ENCODE measurements at regions not wholly inside any gene's neighbourhood (a gene's known extent, or its start where the extent isn't known, plus 50 kb on each side); places are given as distances from the start of the nearest gene placed in this dataset.

DNA sequence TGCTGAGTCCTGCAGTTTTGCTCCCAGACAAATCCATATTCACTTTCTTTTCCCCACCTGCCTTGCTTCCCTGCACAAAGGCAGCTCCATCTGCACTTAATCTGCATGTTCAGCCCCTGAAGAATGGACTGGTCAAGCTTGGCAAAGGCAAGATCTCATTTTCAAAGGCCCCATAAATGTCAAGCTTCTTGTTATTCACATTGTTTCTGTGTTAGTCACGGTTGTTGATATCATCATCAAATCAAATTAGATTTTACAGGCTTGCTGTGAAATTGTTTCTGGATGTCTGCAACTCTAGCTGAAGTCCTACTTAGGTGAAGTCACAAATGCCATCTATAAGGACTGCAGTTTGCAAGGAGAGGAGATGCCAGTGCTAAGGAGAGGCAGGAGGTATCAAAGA is 91.0 kb downstream of the GPAM start:
- TF ChIP-seq, protein P1, sequence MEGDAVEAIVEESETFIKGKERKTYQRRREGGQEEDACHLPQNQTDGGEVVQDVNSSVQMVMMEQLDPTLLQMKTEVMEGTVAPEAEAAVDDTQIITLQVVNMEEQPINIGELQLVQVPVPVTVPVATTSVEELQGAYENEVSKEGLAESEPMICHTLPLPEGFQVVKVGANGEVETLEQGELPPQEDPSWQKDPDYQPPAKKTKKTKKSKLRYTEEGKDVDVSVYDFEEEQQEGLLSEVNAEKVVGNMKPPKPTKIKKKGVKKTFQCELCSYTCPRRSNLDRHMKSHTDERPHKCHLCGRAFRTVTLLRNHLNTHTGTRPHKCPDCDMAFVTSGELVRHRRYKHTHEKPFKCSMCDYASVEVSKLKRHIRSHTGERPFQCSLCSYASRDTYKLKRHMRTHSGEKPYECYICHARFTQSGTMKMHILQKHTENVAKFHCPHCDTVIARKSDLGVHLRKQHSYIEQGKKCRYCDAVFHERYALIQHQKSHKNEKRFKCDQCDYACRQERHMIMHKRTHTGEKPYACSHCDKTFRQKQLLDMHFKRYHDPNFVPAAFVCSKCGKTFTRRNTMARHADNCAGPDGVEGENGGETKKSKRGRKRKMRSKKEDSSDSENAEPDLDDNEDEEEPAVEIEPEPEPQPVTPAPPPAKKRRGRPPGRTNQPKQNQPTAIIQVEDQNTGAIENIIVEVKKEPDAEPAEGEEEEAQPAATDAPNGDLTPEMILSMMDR (IDR thresholded peaks at IDR 0.05 in 2 of 3, conservative IDR thresholded peaks at IDR 0.05 in 1 of 3; ENCODE audit: control insufficient read depth in 2 of 3, extremely low read depth in 1 of 3, insufficient read depth in 1 of 3, low read depth in 3 of 3, low read length in 3 of 3) = no peak
- TF ChIP-seq SP1 (IDR thresholded peaks at IDR 0.05; ENCODE audit: low read depth, low read length) (no peak), GABPA (IDR thresholded peaks at IDR 0.05; ENCODE audit: low read depth) (no peak)
